Epithelial cell of esophagus (primary cell): ENCODE measurements at regions not wholly inside any gene's neighbourhood (a gene's known extent, or its start where the extent isn't known, plus 50 kb on each side); places are given as distances from the start of the nearest gene placed in this dataset.

Source experiments
- DNase-seq: peaks from one replicate; pipeline ENCODE4 v3.0.0; 2010; ENCODE audit warnings: low read depth
- H3K4me3 ChIP-seq: 2 replicates; pipeline ENCODE4 v1.5.1; 2011; ENCODE audit warnings: mild to moderate bottlenecking, low read length, control low read depth
- CTCF ChIP-seq: IDR thresholded peaks from 2 replicates; pipeline ENCODE4 v1.5.1; 2011; ENCODE audit warnings: low read depth, mild to moderate bottlenecking, low read length, control low read depth, inconsistent platforms; ENCODE audit not compliant: insufficient read depth; ENCODE audit errors: missing control alignments

- TF ChIP-seq CTCF, result no peak
- DNase-seq, result no peak
- H3K4me3 ChIP-seq, result no peak overlapping the region
Measured at GRCh38 chr12:61365001-61365400, 895.2 kb upstream of the USP15 start.

GRCh38 chr12:61367281-61367785 lies 892.9 kb upstream of the USP15 start:
- DNase-seq, result peak; percentile 28
- peak; percentile 26 for TF ChIP-seq CTCF
- H3K4me3 ChIP-seq, result no peak overlapping the region

GRCh38 chr12:61369241-61369910 lies 890.8 kb upstream of the USP15 start:
- no peak for TF ChIP-seq CTCF
- no peak overlapping the region for H3K4me3 ChIP-seq
- DNase-seq, result no peak

GRCh38 chr12:61384511-61384910 lies 875.7 kb upstream of the USP15 start:
- H3K4me3 ChIP-seq, result no peak overlapping the region
- no peak for TF ChIP-seq CTCF
- DNase-seq, result no peak

GRCh38 chr12:61385771-61386170 lies 874.4 kb upstream of the USP15 start:
- TF ChIP-seq CTCF, result no peak
- peak; percentile 77 for DNase-seq
- H3K4me3 ChIP-seq, result no peak overlapping the region

- no peak for TF ChIP-seq CTCF
- no peak overlapping the region for H3K4me3 ChIP-seq
- DNase-seq, result no peak
Measured at GRCh38 chr12:61397668-61398067, 862.5 kb upstream of the USP15 start.

GRCh38 chr12:61412201-61412600 lies 848.0 kb upstream of the USP15 start:
- H3K4me3 ChIP-seq, result no peak overlapping the region

More at GRCh38 chr12:61412201-61412600, 848.0 kb upstream of the USP15 start:
- DNase-seq, result peak; percentile 13
- no peak for TF ChIP-seq CTCF
